T1000 (cell line): ENCODE measurements at regions not wholly inside any gene's neighbourhood (a gene's known extent, or its start where the extent isn't known, plus 50 kb on each side); places are given as distances from the start of the nearest gene placed in this dataset.

Experiments
- DNase-seq: peaks from one replicate; lab custom pipeline; 2025; ENCODE audit warnings: mixed read lengths; lab: John Stamatoyannopoulos, UW

DNA sequence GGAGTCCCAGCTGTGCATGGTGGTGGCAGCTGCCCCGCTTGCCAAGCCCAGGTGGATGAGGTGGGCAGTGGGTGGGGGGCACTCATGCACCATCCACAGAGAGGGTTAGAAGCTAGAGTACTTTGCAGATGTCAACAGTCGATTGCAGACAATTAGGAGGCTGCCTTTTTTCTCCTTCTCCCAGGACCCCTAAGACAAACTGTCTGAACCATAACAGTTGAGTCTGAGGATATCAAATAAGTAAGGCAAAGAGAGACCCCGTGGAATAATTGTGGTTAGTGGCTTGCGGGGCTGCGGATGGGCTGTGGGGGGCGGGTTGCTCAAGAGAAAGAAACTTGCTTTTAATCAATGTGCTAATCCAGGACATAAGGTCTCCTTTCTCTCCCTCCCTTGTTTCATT, 926.2 kb downstream of the VRK1 start:
- DNase-seq, result no peak

GRCh38 chr14:97723819-97724218, 926.6 kb downstream of the VRK1 start:
- DNase-seq, result no peak

DNA sequence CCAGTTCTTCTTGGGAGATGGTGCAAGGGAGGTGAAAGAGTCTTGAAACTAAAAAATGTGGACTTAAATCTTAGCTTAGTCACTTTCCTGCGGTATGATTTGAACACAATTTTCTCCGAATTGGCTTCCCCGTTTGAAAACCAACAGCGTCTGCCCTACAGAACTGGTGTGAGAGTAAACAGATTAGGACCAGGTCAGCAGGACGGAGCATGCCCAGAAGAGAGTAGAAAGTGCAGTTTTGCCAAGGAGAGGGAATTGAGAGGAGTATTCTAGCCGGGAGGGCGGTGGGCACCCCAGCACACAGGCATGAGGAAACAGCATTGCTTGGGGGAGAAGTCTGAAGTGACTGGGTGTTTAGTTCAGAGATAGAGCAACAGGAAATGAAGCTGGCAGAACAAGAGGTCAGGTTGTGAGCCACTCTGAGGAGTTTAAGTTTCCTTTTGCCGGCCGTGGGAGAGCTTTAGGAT, 927.1 kb downstream of the VRK1 start:
- no peak for DNase-seq

- DNase-seq, result no peak
Measured at GRCh38 chr14:97726676-97727075, 929.5 kb downstream of the VRK1 start.

DNA sequence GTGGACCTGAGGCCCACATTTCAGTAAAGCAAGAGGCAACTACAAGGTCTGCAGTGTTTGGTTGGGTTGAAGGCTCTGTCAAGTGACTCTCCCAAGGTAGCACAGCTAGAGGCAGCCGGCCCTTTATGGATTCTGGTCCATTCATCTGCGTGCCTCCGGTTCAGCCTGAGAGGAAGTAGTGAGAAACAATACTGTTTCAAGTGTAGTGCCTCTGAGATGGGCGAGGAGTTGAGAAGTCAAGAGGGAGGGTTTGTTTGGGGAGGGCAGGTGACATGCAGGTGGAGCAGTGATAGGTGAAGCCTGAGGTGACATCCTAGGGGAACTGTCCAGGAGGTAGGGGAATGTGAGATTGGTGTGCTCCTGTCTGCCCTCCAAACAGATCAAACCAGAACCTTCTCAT, 933.5 kb downstream of the VRK1 start:
- no peak for DNase-seq

GRCh38 chr14:97731800-97732199, 934.6 kb downstream of the VRK1 start:
- DNase-seq, result no peak

DNA sequence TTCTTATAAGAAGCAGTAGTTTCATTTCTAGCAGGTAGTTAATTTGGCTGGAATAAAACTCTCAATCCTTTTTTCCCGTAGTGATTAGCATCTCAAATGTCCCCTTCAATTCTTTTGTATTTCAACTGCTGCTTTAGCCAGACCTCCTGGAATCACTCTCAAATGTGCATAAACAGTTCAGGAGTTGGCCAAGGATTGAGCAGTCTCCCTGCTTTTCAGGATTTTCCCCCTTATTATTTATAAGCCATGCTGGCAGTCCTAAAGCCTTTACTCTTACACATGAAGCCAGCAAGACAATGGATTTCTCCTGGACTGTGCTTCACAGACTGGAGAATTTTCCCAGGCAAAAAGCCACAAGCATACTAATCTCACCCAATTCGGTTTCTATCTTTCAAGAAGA, 950.1 kb downstream of the VRK1 start:
- no peak for DNase-seq

DNA sequence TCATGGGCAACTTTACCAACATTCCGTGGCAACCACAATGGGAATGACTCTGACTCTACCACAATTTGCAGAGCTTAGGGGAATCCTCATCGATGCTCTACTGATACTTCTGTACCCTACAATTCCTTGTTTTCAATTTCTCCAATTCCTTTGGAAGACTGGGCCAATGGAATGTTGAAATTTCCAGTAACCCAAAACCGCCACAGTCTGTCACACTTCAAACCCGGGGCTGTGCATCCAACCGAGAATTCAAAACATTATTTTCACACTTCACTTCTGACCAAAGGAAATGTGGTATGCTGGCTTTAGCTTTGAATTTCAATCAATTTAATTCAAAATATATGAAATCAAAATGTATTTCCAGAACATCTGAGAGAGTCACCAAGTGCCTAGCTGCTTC, 951.4 kb downstream of the VRK1 start:
- DNase-seq, result no peak

DNA sequence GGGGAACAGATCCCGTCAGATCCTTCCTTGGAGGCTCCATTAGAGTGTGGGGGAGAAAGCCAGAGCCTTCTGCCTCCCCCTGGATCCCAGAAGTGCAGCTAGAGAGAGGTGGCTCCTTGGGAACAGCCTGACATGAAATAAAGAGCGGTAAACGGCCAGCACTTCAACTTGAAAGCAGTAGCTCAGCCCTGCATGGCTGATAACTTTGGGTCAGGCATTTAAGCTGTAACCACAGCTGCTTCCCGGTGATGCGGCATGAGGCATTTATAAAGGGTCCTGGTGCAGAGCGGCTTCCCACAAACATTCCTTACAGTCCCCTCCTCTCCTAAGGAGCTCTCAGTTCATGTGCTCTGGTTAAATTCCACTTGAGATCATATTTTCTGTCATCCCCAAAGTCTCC, 960.3 kb downstream of the VRK1 start:
- DNase-seq, result no peak

- DNase-seq, result no peak
Measured at GRCh38 chr14:97760050-97760449, 962.9 kb downstream of the VRK1 start.

- no peak for DNase-seq
Measured at GRCh38 chr14:97762386-97762785, 965.2 kb downstream of the VRK1 start.

DNA sequence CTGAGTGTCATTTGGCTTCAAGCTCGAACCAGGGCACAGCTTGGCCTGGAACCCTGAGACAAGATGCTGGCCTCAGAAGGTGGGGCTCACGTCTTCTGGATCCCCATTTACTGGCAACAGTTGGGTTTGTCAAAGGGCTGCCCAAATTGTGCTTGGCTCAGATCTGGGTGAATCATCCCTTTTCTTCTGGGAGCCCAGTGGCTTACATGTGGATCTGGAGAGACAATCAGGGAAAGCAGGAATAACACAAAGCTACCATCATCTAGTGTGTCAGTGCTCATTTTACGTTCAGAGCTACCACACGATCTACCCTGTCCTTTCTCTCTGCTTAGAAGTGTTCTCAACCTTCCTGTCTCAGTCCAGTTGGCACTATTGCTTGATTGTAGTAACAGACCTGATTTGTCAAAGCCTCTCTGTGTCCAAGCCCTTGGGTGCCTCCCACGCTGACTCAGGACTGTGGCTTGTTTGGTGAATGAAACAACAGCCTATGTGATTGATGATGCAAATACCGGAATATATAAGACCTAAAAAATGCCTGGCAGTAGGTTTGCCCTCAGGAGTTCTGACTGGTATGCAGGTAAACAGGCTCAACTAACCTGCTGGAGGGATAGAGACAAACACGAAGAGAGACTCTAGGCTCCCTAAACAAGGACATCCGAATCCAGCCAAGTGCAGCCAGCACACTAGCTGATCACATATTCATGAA, 974.3 kb downstream of the VRK1 start:
- no peak for DNase-seq

DNA sequence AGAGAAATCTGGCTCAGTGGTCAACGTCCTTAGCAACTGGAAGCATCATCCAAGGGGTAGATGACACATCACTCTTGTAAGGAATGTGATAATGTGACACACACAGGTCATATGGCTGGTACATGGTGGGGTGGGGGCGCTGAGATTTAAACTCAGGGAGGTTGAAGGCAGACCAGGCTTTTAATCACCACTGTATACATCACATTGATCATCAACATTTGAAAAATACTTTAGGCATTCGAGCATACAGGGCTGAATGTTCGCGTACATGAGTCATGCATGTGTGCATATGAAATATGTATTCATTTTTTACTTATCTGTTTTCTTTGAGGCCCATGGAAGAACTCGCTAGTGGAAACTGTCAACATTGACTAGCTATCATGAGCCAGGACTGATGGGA, 976.4 kb downstream of the VRK1 start:
- DNase-seq, result no peak

- no peak for DNase-seq
Measured at GRCh38 chr14:97776890-97777558, 979.8 kb downstream of the VRK1 start.

DNA sequence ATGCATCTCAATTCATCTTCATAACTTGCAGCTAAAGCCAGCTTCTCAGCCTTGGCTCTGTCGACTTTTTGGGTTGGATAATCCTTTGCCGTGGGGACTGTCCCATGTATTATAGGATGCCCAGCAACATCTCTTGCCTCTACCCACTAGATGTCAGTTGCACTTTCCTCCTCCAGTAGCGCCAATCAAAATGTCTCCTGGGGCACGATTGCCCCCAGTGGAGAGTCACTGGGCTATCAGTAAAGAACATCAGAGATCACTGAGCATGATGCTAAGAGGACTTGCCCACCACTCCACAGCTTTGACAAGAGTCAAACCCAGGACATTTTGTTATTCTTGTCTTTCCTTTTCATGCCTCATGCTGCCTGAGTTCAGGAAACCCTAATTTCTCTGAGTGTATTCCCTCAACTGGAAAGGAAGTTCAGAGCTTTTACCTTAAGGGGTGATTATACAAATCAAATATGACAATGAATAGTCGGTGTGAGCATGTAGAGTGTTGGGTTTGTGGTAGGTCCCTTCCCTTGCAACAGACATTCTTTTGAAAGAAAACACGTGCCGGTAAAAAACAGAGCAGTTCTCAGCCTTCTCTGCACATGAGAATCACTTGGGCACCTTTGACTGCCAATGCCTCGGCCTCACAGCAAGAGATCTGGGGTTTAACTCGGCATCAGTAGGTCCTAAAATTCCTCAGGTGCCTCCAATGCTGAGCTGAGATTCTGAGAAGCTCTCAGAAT, 980.6 kb downstream of the VRK1 start:
- no peak for DNase-seq

DNA sequence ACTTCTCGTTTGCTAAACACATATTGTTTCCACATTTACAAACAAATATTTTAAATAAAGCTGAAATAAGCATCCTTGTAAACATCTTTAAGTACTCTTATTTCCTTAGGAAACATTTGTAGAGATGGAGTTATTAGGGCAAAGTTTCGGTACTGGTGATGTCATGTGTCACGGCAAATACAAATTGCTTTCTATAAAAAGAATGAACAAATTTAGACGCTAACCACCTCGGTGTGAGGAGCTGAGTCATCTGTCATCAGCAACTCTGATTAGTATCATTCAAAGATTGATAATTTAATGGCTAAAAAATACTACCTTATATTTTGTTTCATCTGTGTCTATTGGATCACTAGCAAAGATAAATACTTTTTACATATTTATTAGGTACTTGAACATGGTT, 982.0 kb downstream of the VRK1 start:
- DNase-seq, result no peak

DNA sequence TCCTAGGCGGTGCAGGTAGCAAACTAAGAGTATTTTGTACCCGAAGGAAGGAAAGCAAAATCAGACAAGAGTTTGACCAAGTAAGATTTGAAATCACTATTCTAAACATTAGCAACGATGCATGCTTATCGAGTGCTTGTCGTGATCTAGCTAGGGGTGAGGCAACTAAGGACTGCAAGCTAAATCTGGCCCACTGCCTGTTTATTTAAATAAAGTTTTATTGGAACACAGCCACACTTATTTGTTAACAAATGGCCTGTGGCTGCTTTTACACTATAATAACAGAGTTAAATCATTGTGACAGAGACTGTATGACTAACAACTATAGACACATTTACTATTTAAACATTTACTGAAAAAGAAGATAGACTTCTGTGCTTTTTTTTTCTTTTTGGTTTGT, 983.6 kb downstream of the VRK1 start:
- no peak for DNase-seq

GRCh38 chr14:97781961-97782360, 984.8 kb downstream of the VRK1 start:
- DNase-seq, result no peak

GRCh38 chr14:97782871-97783414, 985.8 kb downstream of the VRK1 start:
- no peak for DNase-seq

DNA sequence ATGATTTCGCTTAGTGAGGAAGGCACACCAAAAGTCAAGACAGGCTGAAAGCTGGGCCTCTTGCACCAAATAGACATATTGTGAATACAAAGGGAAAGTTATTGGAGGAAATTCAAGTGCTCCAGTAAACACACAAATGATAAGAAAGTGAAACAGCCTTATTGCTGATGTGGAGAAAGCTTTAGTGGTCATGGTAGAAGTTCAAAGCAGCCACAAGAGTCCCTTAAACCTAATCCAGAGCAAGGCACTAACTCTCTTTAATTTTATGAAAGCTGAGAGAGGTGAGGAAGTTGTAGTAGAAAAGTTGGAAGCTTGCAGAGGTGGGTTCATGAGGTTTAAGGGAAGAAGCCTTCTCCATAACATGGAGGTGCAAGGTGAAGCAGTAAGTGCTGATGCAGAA, 988.3 kb downstream of the VRK1 start:
- no peak for DNase-seq

- no peak for DNase-seq
Measured at GRCh38 chr14:97788364-97788763, 991.2 kb downstream of the VRK1 start.

- DNase-seq, result no peak
Measured at GRCh38 chr14:97788846-97789526, 991.8 kb downstream of the VRK1 start.
